ENCODE measurements at regions not wholly inside any gene's neighbourhood (a gene's known extent, or its start where the extent isn't known, plus 50 kb on each side); places are given as distances from the start of the nearest gene placed in this dataset.

GRCh38 chr2:37425408-37425807, 81.0 kb downstream of the QPCT start:
- H3K36me3 ChIP-seq (ENCODE audit: low read depth, low read length), result no peaks in the 10 kb centered on the region
- no peaks in the 10 kb centered on the region for H3K79me2 ChIP-seq (ENCODE audit: low read length)
- no peaks in the 10 kb centered on the region for H4K20me1 ChIP-seq (ENCODE audit: low read length)
- H3K9me3 ChIP-seq (ENCODE audit: low read length), result no peaks in the 10 kb centered on the region
- ATAC-seq, result no peak
- no peak for DNase-seq
- no peak overlapping the region for H3K4me2 ChIP-seq (ENCODE audit: low read length)
- TF ChIP-seq CTCF (conservative IDR thresholded peaks at IDR 0.05; ENCODE audit: low read depth, low read length) (no peak), EZH2 (IDR thresholded peaks at IDR 0.05; ENCODE audit: low read length, unreplicated experiment) (no peak), EZH2phosphoT487 (IDR thresholded peaks at IDR 0.05; ENCODE audit: borderline replicate concordance, low read length) (no peak)
- H3K4me1 ChIP-seq (ENCODE audit: insufficient read depth, low read length), result no peaks in the 10 kb centered on the region
- H3K9ac ChIP-seq (ENCODE audit: low read length), result no peak overlapping the region
- no peaks in the 10 kb centered on the region for H3F3A ChIP-seq (ENCODE audit: low read length, unreplicated experiment)
- no peaks in the 10 kb centered on the region for H3K9me2 ChIP-seq (replicated peaks; ENCODE audit: low read length)
- no peaks in the 10 kb centered on the region for H3K27me3 ChIP-seq (ENCODE audit: low read length)
- intact Hi-C loops (cut with micrococcal nuclease), result no loop called here
- no TSS peak for BruUV-seq (replicated peaks)
- no peak overlapping the region for H3K27ac ChIP-seq (ENCODE audit: low read length)
- ChIA-PET CTCF (no interaction called here), POLR2A (ENCODE audit: unreplicated experiment) (no interaction called here)
- no peak overlapping the region for H3K4me3 ChIP-seq (ENCODE audit: low read length)
- no peak overlapping the region for H2AFZ ChIP-seq (ENCODE audit: low read length)

- H3K9me3 ChIP-seq (ENCODE audit: low read length), result no peaks in the 10 kb centered on the region
- no peaks in the 10 kb centered on the region for H3K79me2 ChIP-seq (ENCODE audit: low read length)
- no peak for TF ChIP-seq CTCF (conservative IDR thresholded peaks at IDR 0.05; ENCODE audit: low read depth, low read length)
- no peak for TF ChIP-seq EZH2 (IDR thresholded peaks at IDR 0.05; ENCODE audit: low read length, unreplicated experiment)
- intact Hi-C loops (cut with micrococcal nuclease), result no loop called here
- ChIA-PET CTCF (no interaction called here), POLR2A (ENCODE audit: unreplicated experiment) (no interaction called here)
- no peak for ATAC-seq
- DNase-seq, result no peak
- H3K9me2 ChIP-seq (replicated peaks; ENCODE audit: low read length), result no peaks in the 10 kb centered on the region
- H4K20me1 ChIP-seq (ENCODE audit: low read length), result no peaks in the 10 kb centered on the region
- H3K9ac ChIP-seq (ENCODE audit: low read length), result no peak overlapping the region
- H3F3A ChIP-seq (ENCODE audit: low read length, unreplicated experiment), result no peaks in the 10 kb centered on the region
- no peaks in the 10 kb centered on the region for H3K4me1 ChIP-seq (ENCODE audit: insufficient read depth, low read length)
- H3K4me3 ChIP-seq (ENCODE audit: low read length), result no peak overlapping the region
- no peak overlapping the region for H3K27ac ChIP-seq (ENCODE audit: low read length)
- no peak overlapping the region for H2AFZ ChIP-seq (ENCODE audit: low read length)
- no peak overlapping the region for H3K4me2 ChIP-seq (ENCODE audit: low read length)
- H3K36me3 ChIP-seq (ENCODE audit: low read depth, low read length), result no peaks in the 10 kb centered on the region
- no TSS peak for BruUV-seq (replicated peaks)
- no peaks in the 10 kb centered on the region for H3K27me3 ChIP-seq (ENCODE audit: low read length)
Measured at GRCh38 chr2:37427241-37427640, 82.8 kb downstream of the QPCT start.

- H3F3A ChIP-seq (ENCODE audit: low read length, unreplicated experiment), result no peaks in the 10 kb centered on the region
- no peak for TF ChIP-seq EZH2 (IDR thresholded peaks at IDR 0.05; ENCODE audit: low read length, unreplicated experiment)
- TF ChIP-seq CTCF (conservative IDR thresholded peaks at IDR 0.05; ENCODE audit: low read depth, low read length), result no peak
- TF ChIP-seq EZH2phosphoT487 (IDR thresholded peaks at IDR 0.05; ENCODE audit: borderline replicate concordance, low read length), result no peak
- H3K27me3 ChIP-seq (ENCODE audit: low read length), result no peaks in the 10 kb centered on the region
- no peaks in the 10 kb centered on the region for H3K36me3 ChIP-seq (ENCODE audit: low read depth, low read length)
- intact Hi-C loops (cut with micrococcal nuclease), result no loop called here
- no peaks in the 10 kb centered on the region for H3K9me3 ChIP-seq (ENCODE audit: low read length)
- ATAC-seq (no peak), DNase-seq (no peak)
- no peak overlapping the region for H3K4me3 ChIP-seq (ENCODE audit: low read length)
- no peaks in the 10 kb centered on the region for H3K4me1 ChIP-seq (ENCODE audit: insufficient read depth, low read length)
- ChIA-PET POLR2A (ENCODE audit: unreplicated experiment) (no interaction called here), CTCF (no interaction called here)
- H3K27ac ChIP-seq (ENCODE audit: low read length), result no peak overlapping the region
- no peaks in the 10 kb centered on the region for H3K79me2 ChIP-seq (ENCODE audit: low read length)
- no peak overlapping the region for H3K4me2 ChIP-seq (ENCODE audit: low read length)
- no peaks in the 10 kb centered on the region for H4K20me1 ChIP-seq (ENCODE audit: low read length)
- no peak overlapping the region for H3K9ac ChIP-seq (ENCODE audit: low read length)
- BruUV-seq (replicated peaks), result no TSS peak
- no peaks in the 10 kb centered on the region for H3K9me2 ChIP-seq (replicated peaks; ENCODE audit: low read length)
- no peak overlapping the region for H2AFZ ChIP-seq (ENCODE audit: low read length)
Measured at GRCh38 chr2:37436323-37436722, 91.9 kb downstream of the QPCT start.
